22Rv1 (cell line): ENCODE measurements at regions not wholly inside any gene's neighbourhood (a gene's known extent, or its start where the extent isn't known, plus 50 kb on each side); places are given as distances from the start of the nearest gene placed in this dataset.

Experiments
- ZFX ChIP-seq: fragments of 450-650 bp; IDR thresholded peaks from 2 replicates; pipeline ENCODE4 v1.6.1; 2017; ENCODE audit warnings: antibody characterized with exemption, borderline replicate concordance
- TF ChIP-seq, protein P1 (sequence below): fragments of 450-650 bp; IDR thresholded peaks from 2 replicates; pipeline ENCODE4 v1.5.1; 2017; ENCODE audit warnings: mild to moderate bottlenecking

DNA sequence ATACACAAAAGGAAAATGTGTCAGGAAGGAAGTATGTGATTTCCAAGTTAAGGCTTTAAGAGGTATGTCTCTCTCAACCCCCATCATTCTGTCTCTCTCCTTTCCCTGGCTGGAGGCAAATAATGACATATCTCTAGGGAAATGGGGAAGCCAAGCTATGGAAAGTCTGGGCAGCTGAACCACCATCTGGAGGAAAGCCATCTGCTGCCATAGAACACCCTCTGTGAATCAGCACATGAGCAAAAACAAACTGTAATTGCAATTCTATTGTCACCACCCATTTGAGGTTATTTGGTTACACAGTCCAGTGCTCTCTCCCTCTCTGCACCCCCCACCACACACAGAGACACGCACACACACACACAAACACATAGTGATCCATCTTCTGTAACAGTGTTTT lies 766.2 kb downstream of the FLRT2 start:
- TF ChIP-seq, protein P1, sequence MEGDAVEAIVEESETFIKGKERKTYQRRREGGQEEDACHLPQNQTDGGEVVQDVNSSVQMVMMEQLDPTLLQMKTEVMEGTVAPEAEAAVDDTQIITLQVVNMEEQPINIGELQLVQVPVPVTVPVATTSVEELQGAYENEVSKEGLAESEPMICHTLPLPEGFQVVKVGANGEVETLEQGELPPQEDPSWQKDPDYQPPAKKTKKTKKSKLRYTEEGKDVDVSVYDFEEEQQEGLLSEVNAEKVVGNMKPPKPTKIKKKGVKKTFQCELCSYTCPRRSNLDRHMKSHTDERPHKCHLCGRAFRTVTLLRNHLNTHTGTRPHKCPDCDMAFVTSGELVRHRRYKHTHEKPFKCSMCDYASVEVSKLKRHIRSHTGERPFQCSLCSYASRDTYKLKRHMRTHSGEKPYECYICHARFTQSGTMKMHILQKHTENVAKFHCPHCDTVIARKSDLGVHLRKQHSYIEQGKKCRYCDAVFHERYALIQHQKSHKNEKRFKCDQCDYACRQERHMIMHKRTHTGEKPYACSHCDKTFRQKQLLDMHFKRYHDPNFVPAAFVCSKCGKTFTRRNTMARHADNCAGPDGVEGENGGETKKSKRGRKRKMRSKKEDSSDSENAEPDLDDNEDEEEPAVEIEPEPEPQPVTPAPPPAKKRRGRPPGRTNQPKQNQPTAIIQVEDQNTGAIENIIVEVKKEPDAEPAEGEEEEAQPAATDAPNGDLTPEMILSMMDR, result no peak
- no peak for TF ChIP-seq ZFX
